HUDEP-2 (cell line): ENCODE measurements at regions not wholly inside any gene's neighbourhood (a gene's known extent, or its start where the extent isn't known, plus 50 kb on each side); places are given as distances from the start of the nearest gene placed in this dataset.

Experiments
- DNase-seq, 76 experiments: peaks; one replicate each; lab custom pipeline; 2025; ENCODE audit not compliant: unreplicated experiment in 76 of 76; lab: John Stamatoyannopoulos, UW

DNA sequence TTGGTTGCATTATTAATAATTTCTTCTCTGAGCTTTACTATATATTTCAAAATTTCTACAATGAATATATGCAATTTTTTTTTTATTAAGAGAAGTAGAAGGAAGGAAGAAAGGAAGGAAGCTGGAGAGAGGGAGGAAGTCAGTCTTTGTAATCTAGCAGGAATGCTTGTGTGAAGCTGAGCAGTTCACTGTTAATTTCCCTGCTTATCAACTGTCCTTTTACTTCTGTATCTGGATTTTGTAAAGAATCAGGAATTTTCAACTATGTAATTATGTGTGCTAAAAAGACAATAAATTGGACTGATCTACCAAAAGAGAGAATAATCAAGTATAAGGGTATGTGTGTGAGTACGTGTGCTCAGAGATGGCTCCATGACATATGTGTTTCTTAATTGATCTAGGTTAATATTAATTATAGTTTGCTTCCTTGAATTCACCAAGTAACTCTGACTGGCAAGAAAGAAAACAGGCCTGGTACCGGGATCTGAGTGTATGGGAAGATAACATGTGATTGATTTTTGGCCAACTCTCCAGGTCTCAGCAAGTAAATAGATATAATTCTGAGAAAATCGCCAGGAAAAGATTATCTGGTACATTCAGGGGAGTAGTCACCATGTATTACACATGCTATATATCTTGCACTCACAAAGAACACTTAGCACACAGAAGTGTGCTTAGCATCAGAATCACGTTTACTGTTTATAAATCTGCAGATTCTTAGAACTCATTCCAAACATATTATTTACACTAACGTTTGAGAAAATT, 1758.8 kb upstream of the WWC1 start:
- DNase-seq = no peak

DNA sequence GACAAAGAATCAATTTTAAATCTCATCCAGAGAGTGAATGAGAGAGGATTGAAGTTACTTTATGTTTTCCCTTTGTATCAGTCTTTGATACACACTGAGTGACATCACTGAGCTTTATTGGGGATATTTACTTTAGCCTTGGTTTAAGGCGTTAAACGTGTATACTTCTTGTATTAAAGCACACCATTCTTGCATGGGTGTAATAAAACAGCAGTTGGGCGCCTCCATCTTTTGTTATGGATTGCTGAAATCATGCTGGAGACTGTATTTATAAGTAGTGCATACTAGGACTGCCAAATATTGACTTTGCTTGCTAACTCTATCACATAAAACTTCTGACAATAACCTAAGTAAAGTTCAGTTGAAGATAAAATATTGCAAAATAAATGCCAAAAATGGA, 1755.8 kb upstream of the WWC1 start:
- no peak for DNase-seq

DNA sequence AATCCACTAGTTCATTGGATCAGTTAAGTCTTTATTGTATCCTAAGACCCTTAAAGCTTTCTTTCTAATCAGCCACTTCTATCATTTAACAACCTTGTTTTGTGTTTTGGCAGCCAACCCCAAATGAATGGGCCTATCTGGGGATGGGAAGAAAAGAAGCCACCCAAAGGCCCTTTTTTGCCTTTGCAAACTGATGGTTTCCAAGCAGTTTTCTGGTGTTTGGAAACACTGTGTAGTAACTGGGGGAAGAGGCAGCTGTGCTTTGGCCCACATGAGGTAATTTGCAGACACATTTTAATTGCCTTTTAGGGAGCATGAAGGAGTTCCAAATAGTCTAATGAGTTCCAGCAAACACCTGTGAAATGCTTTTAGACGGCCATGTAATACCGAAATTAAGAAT, 1751.3 kb upstream of the WWC1 start:
- DNase-seq = peak in 1 of 76 experiments; percentile 1

DNA sequence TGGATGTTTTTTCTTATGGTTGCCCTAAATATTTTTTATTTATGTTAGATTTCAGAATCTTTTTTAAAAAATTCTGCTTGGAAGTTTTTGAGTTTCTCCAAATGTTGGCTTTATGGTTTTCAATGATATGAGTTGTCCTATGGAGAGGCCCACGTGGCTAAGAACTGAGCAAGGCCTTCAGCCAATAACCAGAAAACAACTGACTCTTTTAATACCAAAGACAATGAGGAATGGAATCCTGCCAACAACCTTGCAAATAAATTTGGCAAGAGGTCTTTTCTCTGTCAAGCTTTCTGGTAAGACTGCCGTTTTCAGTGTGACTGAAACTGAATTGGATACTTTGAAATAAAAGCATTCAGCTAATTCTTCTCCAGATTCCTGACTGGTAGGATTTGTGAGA, 1740.1 kb upstream of the WWC1 start:
- no peak for DNase-seq

DNA sequence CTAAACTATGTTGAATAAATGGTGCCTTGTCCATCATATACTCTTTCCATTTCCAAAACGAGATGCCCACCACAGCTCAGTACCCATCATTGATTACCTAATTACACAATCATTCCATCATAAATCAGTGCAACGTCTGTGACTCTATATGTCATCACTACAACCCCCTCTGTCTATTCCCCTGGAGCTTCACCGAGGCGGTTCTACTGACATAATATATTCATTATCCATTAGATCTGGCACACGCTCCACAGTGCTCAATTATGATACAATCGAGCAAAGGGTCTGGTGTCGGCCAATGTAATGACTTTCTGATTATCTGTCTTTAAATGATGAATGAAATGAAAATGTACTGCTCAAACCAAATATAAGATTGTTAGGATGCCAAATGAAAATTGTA, 1737.7 kb upstream of the WWC1 start:
- no peak for DNase-seq

DNA sequence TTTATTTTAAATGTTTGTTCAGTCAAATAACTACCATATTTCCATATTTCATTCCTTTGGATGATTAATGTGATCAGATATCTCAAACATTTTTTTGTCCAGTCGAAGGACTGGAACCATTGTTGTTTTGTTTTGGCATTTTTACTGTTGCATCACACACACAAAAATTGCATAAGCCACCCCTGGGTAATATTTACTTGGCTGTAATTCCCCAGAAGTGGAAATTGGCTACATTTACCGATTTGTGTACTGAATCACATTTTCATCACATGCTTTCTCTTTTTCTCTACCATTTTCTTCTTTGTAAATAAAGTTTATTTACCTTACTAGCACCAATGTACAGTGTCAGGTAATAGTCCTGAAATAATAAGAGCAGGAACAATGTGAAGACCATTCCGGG, 1729.7 kb upstream of the WWC1 start:
- no peak for DNase-seq

DNA sequence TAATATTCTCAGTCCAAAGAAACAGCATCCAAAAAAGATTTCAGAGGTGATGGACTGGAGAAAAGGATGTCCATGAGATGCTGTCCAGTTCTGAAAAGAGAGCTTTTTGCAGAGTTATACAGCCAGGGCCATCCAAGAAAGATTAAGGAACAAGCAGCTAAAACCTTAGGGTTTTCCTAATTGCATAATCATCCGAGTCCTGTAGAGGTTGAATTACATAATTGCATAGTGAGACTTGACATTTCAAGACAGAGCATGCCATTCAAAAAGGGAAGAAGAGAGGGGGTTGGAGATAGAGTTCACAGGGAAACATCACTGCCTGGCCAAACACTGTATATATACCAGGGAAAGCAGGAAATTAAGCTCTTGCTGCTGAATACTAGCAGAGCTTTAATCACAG, 1729.2 kb upstream of the WWC1 start:
- no peak for DNase-seq

DNA sequence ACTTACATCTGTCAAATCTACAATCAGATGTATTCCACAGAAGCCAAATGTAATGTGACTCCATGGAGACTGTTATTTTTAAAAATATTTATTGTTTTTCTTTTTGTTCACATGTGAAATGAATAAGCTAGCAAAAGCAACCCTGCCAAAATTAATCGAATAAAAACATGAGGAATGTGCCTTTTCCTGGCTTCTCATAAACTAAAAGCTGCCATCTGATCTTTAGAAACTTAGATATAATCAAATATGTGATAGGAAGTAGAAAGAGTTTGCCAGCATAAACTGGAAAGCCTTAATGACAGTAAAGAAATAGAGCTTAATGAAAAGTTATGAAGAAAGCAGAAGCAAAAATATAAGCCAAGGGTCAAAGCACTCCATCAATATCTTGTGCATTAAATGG, 1724.7 kb upstream of the WWC1 start:
- no peak for DNase-seq

DNA sequence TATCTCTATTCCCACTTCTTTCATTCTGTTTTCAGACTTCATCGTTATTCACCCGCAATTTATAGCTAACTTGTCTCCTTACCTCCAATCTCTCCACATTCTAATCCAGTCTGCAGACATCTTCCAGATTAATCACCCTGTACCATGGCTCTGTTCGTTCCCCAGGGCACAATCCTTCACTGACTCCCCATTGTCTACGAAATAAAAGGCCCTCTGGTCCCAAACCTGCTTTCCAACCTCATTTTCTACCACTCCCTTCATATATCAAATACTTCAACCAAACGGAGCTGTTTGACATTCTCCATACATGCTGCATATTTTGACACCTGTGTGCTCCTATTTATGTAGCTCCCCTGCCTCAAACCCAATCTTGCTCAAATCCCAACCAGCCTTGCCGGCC, 1720.6 kb upstream of the WWC1 start:
- DNase-seq = no peak

DNA sequence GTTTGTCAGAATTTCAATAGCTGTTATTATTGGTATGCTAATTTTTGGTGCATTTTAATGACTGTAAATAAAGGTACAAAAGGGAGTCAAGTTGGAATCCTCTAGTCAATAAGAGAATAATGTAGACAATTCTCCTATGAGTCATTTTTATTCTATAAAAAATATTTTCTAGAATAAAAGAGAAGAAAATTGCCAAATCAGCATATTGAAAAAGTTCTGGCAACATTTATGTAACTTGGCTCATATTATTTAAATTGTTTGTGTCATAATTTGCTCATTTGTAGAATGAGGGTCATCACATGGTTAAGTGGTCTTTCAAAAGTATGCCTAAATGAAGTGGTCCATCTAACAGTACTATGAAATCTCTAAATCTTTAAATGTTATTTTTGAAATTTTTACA, 1719.8 kb upstream of the WWC1 start:
- no peak for DNase-seq

DNA sequence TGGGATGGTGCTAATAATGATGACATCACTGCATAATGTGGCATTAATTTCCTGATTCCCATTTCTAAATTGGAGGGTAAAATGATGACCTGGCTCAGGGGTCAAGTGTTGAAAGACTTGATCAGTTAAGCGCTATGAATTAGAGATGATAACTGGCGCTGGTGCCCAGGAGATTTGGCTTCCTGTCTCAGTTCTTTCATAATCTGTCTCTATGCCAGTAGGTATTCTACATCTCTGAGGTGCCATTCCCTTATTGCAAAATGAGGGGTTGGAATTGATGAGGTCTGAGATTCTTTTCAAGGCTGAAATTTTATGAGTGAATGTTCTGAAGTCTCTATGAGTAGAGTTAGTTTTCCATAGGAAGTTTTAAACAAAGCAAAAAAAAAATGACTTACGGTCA, 1715.1 kb upstream of the WWC1 start:
- no peak for DNase-seq

DNA sequence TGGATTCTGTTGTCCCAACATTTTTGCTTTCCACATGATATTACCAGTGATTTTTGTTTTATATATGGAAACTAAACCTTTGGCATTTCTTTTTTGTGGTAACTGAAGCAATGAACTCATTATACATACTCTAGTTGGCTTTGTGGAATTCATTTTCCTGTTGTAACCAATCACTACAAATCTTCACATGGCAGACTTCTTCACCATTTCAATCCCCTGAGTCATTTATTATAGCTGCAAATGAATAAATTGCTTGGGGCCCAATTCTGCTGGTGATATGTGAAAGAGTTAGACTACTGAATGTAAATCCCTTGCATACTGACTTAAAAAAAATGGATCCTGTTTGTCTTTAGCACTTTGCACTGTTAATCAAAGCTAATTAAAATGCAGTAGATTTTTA, 1709.6 kb upstream of the WWC1 start:
- DNase-seq = no peak

DNA sequence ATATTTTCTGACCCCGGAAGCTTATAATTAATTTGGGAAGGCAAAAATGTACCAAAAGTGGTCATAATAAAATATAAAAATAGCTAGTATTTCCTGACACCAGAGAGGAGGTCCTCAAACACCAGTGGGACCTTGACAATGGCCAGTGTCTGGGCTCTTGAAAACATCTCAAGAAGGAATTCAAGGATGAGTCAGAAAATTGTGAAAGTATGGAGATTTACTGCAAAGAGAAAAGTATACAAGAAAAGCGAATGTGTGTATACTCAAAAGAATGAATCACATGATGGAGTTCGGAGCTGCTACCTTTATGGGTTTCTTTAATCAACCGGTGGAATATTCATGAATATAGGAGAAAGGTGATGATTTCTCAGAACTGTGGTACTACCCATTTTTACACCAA, 1709.0 kb upstream of the WWC1 start:
- no peak for DNase-seq

DNA sequence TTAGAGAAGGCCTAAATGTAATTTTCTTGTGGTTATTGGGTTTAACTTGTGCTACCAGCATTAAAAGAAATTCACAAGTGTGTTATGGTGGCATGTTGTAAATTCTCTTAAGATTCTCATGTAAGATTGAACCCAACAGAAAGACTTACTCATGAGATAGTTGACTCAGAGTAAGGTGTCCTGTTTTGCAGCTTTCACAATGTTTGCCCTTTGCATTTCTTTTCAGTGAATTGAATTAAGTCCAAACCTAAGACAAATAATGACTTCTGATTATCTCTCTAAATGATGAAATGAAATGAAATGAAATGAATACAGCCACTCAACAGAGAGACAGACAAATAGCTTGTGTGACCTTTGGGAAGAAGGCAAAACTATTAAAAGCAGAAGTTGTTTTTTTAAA, 1696.9 kb upstream of the WWC1 start:
- no peak for DNase-seq

DNA sequence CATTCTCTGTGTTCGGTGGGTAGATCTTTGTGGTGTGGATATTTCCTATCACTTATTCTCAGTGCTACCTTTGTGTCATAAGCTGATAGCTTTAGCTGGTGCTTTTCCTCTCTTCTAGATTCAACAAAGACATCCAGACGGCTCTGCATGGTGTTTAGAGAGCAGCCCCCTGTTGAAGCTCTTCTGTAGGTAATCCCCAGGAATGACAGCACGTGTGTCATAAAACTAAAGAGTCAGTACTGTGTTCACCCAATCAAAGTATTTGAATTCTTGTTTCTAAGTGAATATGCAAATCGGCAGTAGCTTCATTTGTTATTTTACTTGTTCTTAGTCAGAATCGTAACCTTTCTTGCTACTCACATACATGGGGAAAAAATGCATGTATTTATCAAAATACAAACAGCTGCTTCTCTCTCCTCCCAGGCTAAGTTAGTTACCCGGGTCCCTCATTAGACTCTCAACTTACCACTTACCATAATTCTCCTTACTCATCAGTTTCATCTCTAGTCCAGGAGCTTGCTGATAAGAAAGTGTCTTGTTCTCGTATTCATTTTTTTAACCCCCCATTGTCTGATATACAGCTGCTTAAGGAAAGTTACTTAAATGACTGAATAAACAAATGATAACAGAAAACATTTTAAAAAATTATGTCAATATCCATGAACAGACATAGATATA, 1696.0 kb upstream of the WWC1 start:
- no peak for DNase-seq

DNA sequence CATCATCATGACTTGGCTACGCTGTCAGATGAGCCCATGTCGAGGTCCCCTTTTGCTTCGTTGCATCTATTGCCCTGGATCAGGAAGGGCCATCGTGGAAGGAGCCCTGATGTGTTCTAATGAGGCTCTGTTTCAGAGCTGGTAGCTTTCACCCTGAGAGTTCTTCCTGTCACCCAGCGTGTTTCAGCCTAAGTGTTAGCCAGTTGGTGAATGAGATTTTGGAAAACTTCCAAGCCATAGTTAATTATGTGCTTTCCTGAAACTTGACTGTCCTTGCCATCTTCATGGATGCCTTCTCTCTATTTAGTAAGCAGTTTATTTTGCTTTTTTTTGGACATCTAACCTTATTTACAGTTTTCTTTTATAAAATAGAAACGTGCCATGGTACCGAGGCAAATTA, 1695.4 kb upstream of the WWC1 start:
- DNase-seq = no peak

DNA sequence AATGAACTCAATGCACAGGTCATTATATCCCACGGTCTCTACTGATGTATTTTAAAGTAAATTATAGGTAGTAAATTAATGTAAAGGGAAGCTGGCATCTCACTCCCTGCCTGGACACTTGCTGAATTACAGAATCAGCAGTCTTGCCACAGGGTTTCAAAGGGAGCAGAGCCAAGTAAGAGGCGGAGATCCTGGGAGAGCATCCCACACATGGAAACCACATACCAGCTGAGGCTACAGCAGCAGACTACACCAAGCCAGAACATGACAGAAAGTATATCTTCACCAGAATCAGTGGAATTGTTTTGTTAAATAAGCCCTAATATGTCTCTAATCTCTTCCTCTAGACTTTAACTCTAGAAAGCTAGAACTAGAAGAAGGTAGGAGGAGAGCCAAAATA, 1689.2 kb upstream of the WWC1 start:
- DNase-seq = no peak

DNA sequence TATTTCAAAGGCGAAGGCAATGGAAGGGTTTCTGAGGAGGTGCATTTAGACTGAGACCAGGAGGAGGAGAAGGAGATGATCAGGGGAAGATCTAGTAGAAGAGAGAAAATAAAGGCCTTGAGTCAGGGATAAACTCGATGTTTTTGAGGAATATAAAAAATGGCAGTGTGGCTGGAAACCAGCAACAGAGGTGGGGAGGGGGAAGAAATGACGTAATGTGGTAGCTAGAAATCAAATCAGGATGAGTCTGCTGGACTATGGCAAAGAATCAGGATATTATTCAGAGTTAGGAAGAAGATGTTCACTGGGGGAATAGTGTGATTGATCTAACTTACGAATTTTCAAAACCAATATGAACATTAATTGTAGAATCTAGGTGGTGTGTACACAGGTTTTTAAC, 1673.9 kb upstream of the WWC1 start:
- DNase-seq = no peak

DNA sequence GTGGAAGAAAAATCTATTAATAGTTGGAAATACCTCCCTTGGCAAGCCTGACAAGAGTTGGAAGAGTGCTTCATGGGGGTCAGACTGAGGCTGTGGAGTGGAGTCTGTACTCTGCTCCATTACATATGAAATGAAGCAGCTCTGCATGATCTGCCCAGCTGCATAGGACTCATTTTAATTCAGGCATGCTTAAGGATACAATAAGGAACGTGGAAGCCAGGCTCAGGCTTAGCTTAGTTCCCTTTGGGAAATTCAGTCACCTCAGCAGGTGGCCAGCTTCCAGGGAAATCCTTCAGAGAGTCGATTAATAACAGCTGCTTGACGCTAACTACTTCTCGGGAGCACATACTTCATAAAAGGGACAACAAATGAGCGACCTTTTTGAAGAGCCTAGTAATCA, 1672.9 kb upstream of the WWC1 start:
- DNase-seq = no peak

DNA sequence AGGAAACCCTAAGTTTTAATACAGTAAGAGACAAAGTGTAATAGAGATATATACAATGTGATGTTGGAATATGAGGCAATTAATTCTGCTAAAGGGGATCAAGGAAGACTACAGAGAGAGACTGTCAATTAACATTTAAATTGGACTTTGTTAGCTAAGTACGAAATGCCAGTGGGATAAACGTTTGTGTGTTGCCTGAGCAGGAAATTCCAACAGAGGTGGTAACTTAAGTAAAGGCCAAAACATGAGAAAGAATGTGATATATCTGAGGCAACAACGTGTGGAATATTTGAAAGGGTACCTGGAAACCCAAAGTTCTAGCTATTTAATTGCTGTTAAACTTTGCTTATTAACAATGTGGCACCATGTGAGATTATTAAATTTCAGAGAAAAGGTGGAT, 1666.9 kb upstream of the WWC1 start:
- DNase-seq = no peak

DNA sequence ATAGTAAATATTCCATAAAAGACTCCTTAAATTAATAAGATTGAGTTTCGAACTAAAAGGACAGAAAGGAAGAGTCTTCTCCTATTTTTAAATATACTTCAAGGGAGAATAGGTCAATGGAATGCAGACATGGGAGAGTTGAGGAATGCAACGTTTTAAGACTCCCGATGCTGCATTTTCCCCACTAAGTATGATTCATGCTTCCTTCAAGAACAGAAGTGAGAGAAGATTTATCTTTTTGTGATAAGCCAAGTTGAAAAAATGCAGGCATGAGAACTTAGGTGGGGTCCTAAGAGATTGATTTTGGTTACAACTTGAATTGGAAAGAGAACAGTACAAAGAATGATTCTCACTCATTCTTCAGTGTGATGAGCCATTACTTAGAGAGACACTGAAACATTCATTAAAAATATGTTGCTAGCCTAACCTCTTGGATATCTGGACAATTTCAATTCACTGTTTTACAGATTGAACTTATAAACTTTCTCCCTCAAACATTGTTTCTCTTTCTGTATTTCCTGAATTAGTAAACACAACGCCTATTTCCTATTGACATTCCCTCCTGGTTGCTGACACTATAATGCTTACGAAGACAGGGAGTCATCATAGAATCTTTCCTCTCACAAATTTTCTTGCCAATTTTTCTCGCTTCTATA, 1666.1 kb upstream of the WWC1 start:
- DNase-seq = no peak

DNA sequence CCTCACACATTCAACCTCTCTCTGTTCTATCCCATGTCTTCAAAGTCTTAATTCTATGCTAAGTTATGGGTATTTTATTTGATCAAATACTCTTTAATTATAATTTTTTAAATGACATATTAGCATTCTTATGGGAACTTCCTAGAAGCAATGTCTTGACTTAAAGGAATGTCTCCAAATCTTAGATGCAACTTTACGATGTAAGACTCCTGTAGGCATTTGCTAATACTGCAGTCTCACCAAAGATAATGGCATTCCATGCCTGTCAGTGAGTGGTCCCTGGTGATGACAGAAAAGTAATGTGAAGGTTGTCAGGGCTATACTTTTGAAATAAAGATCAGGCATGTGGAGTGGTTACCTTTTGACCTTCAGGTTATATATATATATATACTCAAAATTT, 1654.2 kb upstream of the WWC1 start:
- no peak for DNase-seq
